ENCODE measurements at regions not wholly inside any gene's neighbourhood (a gene's known extent, or its start where the extent isn't known, plus 50 kb on each side); places are given as distances from the start of the nearest gene placed in this dataset.

DNA sequence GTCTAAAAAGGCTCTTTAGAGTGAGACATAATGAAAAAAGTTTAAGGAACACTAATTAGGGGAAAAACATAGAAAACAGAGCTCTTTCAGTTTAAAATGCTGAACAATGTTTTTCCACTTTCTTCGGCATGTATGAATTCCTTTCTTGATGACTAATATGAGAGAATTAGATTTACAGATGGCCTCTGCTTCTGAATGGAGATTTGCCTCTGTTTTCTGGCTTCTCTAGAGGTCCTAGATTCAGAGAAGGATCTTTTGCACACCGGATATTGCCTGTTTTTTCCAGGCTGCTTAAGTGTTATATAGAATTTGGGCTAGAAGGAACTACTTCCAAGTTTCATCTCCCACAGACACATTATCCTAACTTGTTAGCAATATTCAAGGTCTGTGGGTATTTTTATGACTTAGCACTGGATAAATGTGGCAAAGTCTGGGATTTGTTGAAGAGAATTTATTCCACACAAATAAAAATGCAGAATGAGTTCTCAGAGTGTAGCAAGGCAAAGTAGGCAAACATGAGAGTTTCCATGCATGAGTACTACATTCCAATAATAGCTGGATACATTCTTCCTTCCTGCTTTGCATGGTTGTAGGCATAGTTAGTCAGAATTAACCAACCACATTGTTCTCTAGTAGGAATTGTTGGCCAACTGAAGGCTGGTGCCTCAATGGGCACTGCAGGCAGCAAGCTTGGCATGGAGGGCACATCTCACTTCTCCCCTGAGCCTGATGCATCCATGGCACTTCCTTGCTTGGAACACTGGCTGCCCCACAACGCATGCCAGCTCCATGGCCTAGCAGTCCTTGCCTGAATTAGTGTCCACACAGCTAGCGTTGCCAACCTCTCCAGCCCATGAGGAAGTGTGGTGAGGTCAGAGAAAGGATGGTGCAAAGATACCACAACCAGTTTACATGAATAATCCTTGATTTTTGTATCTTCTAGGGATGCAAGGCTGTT lies 224.2 kb downstream of the CLIC5 start:
- TF ChIP-seq POLR2AphosphoS5 (IDR thresholded peaks at IDR 0.05; ENCODE audit: low read depth, low read length), result no peak
- TF ChIP-seq, protein P1, sequence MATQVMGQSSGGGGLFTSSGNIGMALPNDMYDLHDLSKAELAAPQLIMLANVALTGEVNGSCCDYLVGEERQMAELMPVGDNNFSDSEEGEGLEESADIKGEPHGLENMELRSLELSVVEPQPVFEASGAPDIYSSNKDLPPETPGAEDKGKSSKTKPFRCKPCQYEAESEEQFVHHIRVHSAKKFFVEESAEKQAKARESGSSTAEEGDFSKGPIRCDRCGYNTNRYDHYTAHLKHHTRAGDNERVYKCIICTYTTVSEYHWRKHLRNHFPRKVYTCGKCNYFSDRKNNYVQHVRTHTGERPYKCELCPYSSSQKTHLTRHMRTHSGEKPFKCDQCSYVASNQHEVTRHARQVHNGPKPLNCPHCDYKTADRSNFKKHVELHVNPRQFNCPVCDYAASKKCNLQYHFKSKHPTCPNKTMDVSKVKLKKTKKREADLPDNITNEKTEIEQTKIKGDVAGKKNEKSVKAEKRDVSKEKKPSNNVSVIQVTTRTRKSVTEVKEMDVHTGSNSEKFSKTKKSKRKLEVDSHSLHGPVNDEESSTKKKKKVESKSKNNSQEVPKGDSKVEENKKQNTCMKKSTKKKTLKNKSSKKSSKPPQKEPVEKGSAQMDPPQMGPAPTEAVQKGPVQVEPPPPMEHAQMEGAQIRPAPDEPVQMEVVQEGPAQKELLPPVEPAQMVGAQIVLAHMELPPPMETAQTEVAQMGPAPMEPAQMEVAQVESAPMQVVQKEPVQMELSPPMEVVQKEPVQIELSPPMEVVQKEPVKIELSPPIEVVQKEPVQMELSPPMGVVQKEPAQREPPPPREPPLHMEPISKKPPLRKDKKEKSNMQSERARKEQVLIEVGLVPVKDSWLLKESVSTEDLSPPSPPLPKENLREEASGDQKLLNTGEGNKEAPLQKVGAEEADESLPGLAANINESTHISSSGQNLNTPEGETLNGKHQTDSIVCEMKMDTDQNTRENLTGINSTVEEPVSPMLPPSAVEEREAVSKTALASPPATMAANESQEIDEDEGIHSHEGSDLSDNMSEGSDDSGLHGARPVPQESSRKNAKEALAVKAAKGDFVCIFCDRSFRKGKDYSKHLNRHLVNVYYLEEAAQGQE (IDR thresholded peaks at IDR 0.05; ENCODE audit: insufficient read depth in 1 of 2, low read depth in 2 of 2, low read length in 2 of 2), result no peak
